GM12874 (cell line): ENCODE measurements at regions not wholly inside any gene's neighbourhood (a gene's known extent, or its start where the extent isn't known, plus 50 kb on each side); places are given as distances from the start of the nearest gene placed in this dataset.

Experiments
- CTCF ChIP-seq: IDR thresholded peaks from 2 replicates; pipeline ENCODE4 v1.5.1; 2011; ENCODE audit warnings: low read depth, mild to moderate bottlenecking, control low read depth, low read length, moderate library complexity; ENCODE audit not compliant: insufficient read depth

GRCh38 chr7:25624051-25624450 lies 395.8 kb upstream of the NPVF start:
- TF ChIP-seq CTCF = no peak

GRCh38 chr7:25624833-25625232 lies 396.5 kb upstream of the NPVF start:
- no peak for TF ChIP-seq CTCF

- TF ChIP-seq CTCF = no peak
Observed at GRCh38 chr7:25625306-25625992, 397.2 kb upstream of the NPVF start.

- no peak for TF ChIP-seq CTCF
Observed at GRCh38 chr7:25626451-25627131, 398.3 kb upstream of the NPVF start.

GRCh38 chr7:25628446-25628845 lies 400.2 kb upstream of the NPVF start:
- TF ChIP-seq CTCF = no peak

- TF ChIP-seq CTCF = no peak
Observed at GRCh38 chr7:25632616-25633015, 404.3 kb upstream of the NPVF start.

- TF ChIP-seq CTCF = no peak
Observed at GRCh38 chr7:25633426-25634036, 405.2 kb upstream of the NPVF start.
